Neural crest cell (in vitro differentiated cells): ENCODE measurements at regions not wholly inside any gene's neighbourhood (a gene's known extent, or its start where the extent isn't known, plus 50 kb on each side); places are given as distances from the start of the nearest gene placed in this dataset.

Source experiments
- DNase-seq: peaks from one replicate; pipeline ENCODE4 v3.0.0; 2021; ENCODE audit warnings: low read depth, mixed read lengths, low spot score
- H3K27ac Mint-ChIP-seq: one replicate; pipeline ENCODE4 v1.8.0; 2021; ENCODE audit warnings: mild to moderate bottlenecking, mixed read lengths; ENCODE audit not compliant: unreplicated experiment
- H3K27me3 Mint-ChIP-seq: 2 replicates; pipeline ENCODE4 v1.8.0; 2021; ENCODE audit warnings: low read depth, mild to moderate bottlenecking, mixed read lengths
- H3K36me3 Mint-ChIP-seq: 2 replicates; pipeline ENCODE4 v1.8.0; 2021; ENCODE audit warnings: low read depth, mild to moderate bottlenecking, mixed read lengths
- H3K4me1 Mint-ChIP-seq: 2 replicates; pipeline ENCODE4 v1.8.0; 2021; ENCODE audit warnings: mixed read lengths
- H3K4me3 Mint-ChIP-seq: one replicate; pipeline ENCODE4 v1.8.0; 2021; ENCODE audit warnings: mild to moderate bottlenecking, mixed read lengths
- H3K9me3 Mint-ChIP-seq: 2 replicates; pipeline ENCODE4 v1.8.0; 2021; ENCODE audit warnings: mixed read lengths
- CTCF ChIP-seq: fragments of 200-600 bp; sonication (generic); conservative IDR thresholded peaks from 2 replicates; pipeline ENCODE4 v1.5.0; 2021; ENCODE audit warnings: antibody characterized with exemption, mild to moderate bottlenecking

- Mint-ChIP-seq H3K36me3 (no peaks in the 10 kb centered on the region), H3K4me3 (no peak overlapping the region), H3K9me3 (peaks cover 3% of the 10 kb centered on the region), H3K4me1 (peaks cover 14% of the 10 kb centered on the region), H3K27ac (no peak overlapping the region), H3K27me3 (no peaks in the 10 kb centered on the region)
- TF ChIP-seq CTCF: no peak
- DNase-seq: no peak
Observed at GRCh38 chr18:65398347-65399075, 352.3 kb upstream of the CDH7 start.

GRCh38 chr18:65380986-65381385, 369.8 kb upstream of the CDH7 start:
- no peaks in the 10 kb centered on the region for H3K4me1 Mint-ChIP-seq
- H3K4me3 Mint-ChIP-seq: no peak overlapping the region
- H3K27me3 Mint-ChIP-seq: no peaks in the 10 kb centered on the region
- no peak for TF ChIP-seq CTCF
- H3K27ac Mint-ChIP-seq: no peak overlapping the region
- peaks cover 8% of the 10 kb centered on the region for H3K9me3 Mint-ChIP-seq
- DNase-seq: no peak
- peaks cover 3% of the 10 kb centered on the region for H3K36me3 Mint-ChIP-seq

GRCh38 chr18:65380571-65380970, 370.2 kb upstream of the CDH7 start:
- no peak overlapping the region for H3K27ac Mint-ChIP-seq
- peaks cover 7% of the 10 kb centered on the region for H3K9me3 Mint-ChIP-seq
- no peak overlapping the region for H3K4me3 Mint-ChIP-seq
- DNase-seq: no peak
- TF ChIP-seq CTCF: no peak
- no peaks in the 10 kb centered on the region for H3K4me1 Mint-ChIP-seq
- H3K36me3 Mint-ChIP-seq: peaks cover 3% of the 10 kb centered on the region
- H3K27me3 Mint-ChIP-seq: no peaks in the 10 kb centered on the region

- no peaks in the 10 kb centered on the region for H3K4me1 Mint-ChIP-seq
- no peaks in the 10 kb centered on the region for H3K9me3 Mint-ChIP-seq
- no peak for DNase-seq
- H3K36me3 Mint-ChIP-seq: no peaks in the 10 kb centered on the region
- H3K27me3 Mint-ChIP-seq: no peaks in the 10 kb centered on the region
- no peak overlapping the region for H3K4me3 Mint-ChIP-seq
- no peak for TF ChIP-seq CTCF
- no peak overlapping the region for H3K27ac Mint-ChIP-seq
Observed at GRCh38 chr18:65372904-65373303, 377.9 kb upstream of the CDH7 start.

GRCh38 chr18:65365245-65365980, 385.4 kb upstream of the CDH7 start:
- no peaks in the 10 kb centered on the region for H3K9me3 Mint-ChIP-seq

More at GRCh38 chr18:65365245-65365980, 385.4 kb upstream of the CDH7 start:
- no peaks in the 10 kb centered on the region for H3K27me3 Mint-ChIP-seq
- peaks cover 5% of the 10 kb centered on the region for H3K4me1 Mint-ChIP-seq
- no peak for DNase-seq
- no peak overlapping the region for H3K27ac Mint-ChIP-seq
- no peaks in the 10 kb centered on the region for H3K36me3 Mint-ChIP-seq
- H3K4me3 Mint-ChIP-seq: no peak overlapping the region
- no peak for TF ChIP-seq CTCF
